Naive thymus-derived CD4-positive, alpha-beta T cell (primary cell): ENCODE measurements at regions not wholly inside any gene's neighbourhood (a gene's known extent, or its start where the extent isn't known, plus 50 kb on each side); places are given as distances from the start of the nearest gene placed in this dataset.

Source experiments
- ATAC-seq: fragments of 150-1000 bp; cut with Tn5 transposase; 2 replicates; pipeline ENCODE4 v1.10.0; 2021; ENCODE audit warnings: mild to moderate bottlenecking, moderate library complexity
- CTCF ChIA-PET: fragments of 350-600 bp; sonication (Branson Sonifier 250); formaldehyde crosslinking; loops from one replicate; lab custom pipeline; 2021; ENCODE audit warnings: antibody characterized with exemption; lab: Charles Lee
- POLR2A ChIA-PET: fragments of 350-600 bp; sonication (Branson Sonifier 250); formaldehyde crosslinking; loops from one replicate; lab custom pipeline; 2021; ENCODE audit warnings: antibody characterized with exemption, inconsistent platforms; lab: Charles Lee
- DNase-seq, 9 donors: peaks; one replicate each; pipeline versions ENCODE4 v3.0.0 to v3.0.0-alpha.2; 2020 to 2022; ENCODE audit warnings: mixed read lengths in 1 of 9
- H3K27ac ChIP-seq: one replicate; pipeline ENCODE4 v1.7.0; 2013; ENCODE audit warnings: mild to moderate bottlenecking, low read depth, low read length, moderate library complexity
- H3K27me3 ChIP-seq, 2 donors: one replicate each; pipeline ENCODE4 v1.7.0; 2013; ENCODE audit warnings: low read length in 2 of 2, mild to moderate bottlenecking in 2 of 2, moderate library complexity in 2 of 2; ENCODE audit not compliant: control insufficient read depth in 2 of 2, insufficient read depth in 2 of 2
- H3K36me3 ChIP-seq, 3 experiments: 1 replicate in 2 of 3; 2 replicates in 1 of 3; pipeline ENCODE4 v1.7.0; 2013; ENCODE audit warnings: low read length in 3 of 3, mild to moderate bottlenecking in 3 of 3, moderate library complexity in 1 of 3; ENCODE audit not compliant: insufficient read depth in 3 of 3, control insufficient read depth in 2 of 3
- H3K4me1 ChIP-seq, 2 donors: one replicate each; pipeline ENCODE4 v1.7.0; 2013; ENCODE audit warnings: low read length in 2 of 2, mild to moderate bottlenecking in 2 of 2, moderate library complexity in 1 of 2; ENCODE audit not compliant: control insufficient read depth in 2 of 2, insufficient read depth in 2 of 2
- H3K4me3 ChIP-seq: 2 replicates; pipeline ENCODE4 v1.7.0; 2013; ENCODE audit warnings: mild to moderate bottlenecking, low read length
- H3K9me3 ChIP-seq, 3 experiments: 1 replicate in 2 of 3; 2 replicates in 1 of 3; pipeline ENCODE4 v1.7.0; 2013; ENCODE audit warnings: low read length in 3 of 3; ENCODE audit not compliant: control insufficient read depth in 2 of 3
- H3K27ac Mint-ChIP-seq, 9 donors: one replicate each; pipeline ENCODE4 v1.8.0; 2020 to 2022; ENCODE audit warnings: mixed read lengths in 9 of 9, mild to moderate bottlenecking in 8 of 9, moderate library complexity in 5 of 9, inconsistent platforms in 2 of 9
- H3K27me3 Mint-ChIP-seq, 5 donors: one replicate each; pipeline ENCODE4 v1.8.0; 2021 to 2022; ENCODE audit warnings: mixed read lengths in 5 of 5, mild to moderate bottlenecking in 1 of 5
- H3K36me3 Mint-ChIP-seq, 5 donors: one replicate each; pipeline ENCODE4 v1.8.0; 2020 to 2022; ENCODE audit warnings: mixed read lengths in 5 of 5, mild to moderate bottlenecking in 3 of 5, inconsistent platforms in 1 of 5
- H3K4me1 Mint-ChIP-seq, 7 donors: one replicate each; pipeline ENCODE4 v1.8.0; 2020 to 2022; ENCODE audit warnings: mixed read lengths in 7 of 7, mild to moderate bottlenecking in 3 of 7, inconsistent platforms in 1 of 7
- H3K4me3 Mint-ChIP-seq, 10 donors: one replicate each; pipeline ENCODE4 v1.8.0; 2020 to 2022; ENCODE audit warnings: mild to moderate bottlenecking in 10 of 10, mixed read lengths in 10 of 10, moderate library complexity in 6 of 10, inconsistent platforms in 2 of 10
- H3K9me3 Mint-ChIP-seq, 11 donors: one replicate each; pipeline ENCODE4 v1.8.0; 2020 to 2022; ENCODE audit warnings: mixed read lengths in 11 of 11, mild to moderate bottlenecking in 4 of 11, inconsistent platforms in 1 of 11, moderate library complexity in 1 of 11
- intact Hi-C, 2 donors: fragments of 100-400 bp; cut with micrococcal nuclease; formaldehyde crosslinking; loops; one replicate each; pipeline ENCODE4 v1.15.1; 2023

- Histone ChIP-seq H3K9me3 (no peaks in the 10 kb centered on the region), H3K4me1 (no peaks in the 10 kb centered on the region), H3K4me3 (no peak overlapping the region), H3K27ac (no peak overlapping the region), H3K36me3 (no peaks in the 10 kb centered on the region), H3K27me3 (no peaks in the 10 kb centered on the region)
- H3K27ac Mint-ChIP-seq: no peak overlapping the region
- no peak overlapping the region for H3K4me3 Mint-ChIP-seq
- DNase-seq (no peak), ATAC-seq (no peak)
- peaks cover 0 to 4% (median 0%) of the 10 kb centered on the region in 11 donors for H3K9me3 Mint-ChIP-seq
- no peaks in the 10 kb centered on the region for H3K36me3 Mint-ChIP-seq
- POLR2A ChIA-PET: no interaction called here
- CTCF ChIA-PET: no interaction called here
- H3K4me1 Mint-ChIP-seq: peaks cover 0 to 2% (median 0%) of the 10 kb centered on the region in 7 donors
- no peaks in the 10 kb centered on the region for H3K27me3 Mint-ChIP-seq
- intact Hi-C loops: no loop called here
Observed at GRCh38 chr18:56172527-56172926, 465.9 kb downstream of the TXNL1 start.

GRCh38 chr18:56171848-56172247 lies 466.5 kb downstream of the TXNL1 start:
- Mint-ChIP-seq H3K4me3 (no peak overlapping the region), H3K9me3 (peaks cover 0 to 4% (median 0%) of the 10 kb centered on the region in 11 donors), H3K4me1 (peaks cover 0 to 2% (median 0%) of the 10 kb centered on the region in 7 donors), H3K36me3 (no peaks in the 10 kb centered on the region), H3K27ac (no peak overlapping the region), H3K27me3 (no peaks in the 10 kb centered on the region)
- Histone ChIP-seq H3K36me3 (no peaks in the 10 kb centered on the region), H3K4me3 (no peak overlapping the region), H3K27me3 (no peaks in the 10 kb centered on the region), H3K27ac (no peak overlapping the region), H3K4me1 (no peaks in the 10 kb centered on the region), H3K9me3 (no peaks in the 10 kb centered on the region)
- ATAC-seq (no peak), DNase-seq (no peak)
- CTCF ChIA-PET: no interaction called here
- intact Hi-C loops: no loop called here
- POLR2A ChIA-PET: no interaction called here

DNA sequence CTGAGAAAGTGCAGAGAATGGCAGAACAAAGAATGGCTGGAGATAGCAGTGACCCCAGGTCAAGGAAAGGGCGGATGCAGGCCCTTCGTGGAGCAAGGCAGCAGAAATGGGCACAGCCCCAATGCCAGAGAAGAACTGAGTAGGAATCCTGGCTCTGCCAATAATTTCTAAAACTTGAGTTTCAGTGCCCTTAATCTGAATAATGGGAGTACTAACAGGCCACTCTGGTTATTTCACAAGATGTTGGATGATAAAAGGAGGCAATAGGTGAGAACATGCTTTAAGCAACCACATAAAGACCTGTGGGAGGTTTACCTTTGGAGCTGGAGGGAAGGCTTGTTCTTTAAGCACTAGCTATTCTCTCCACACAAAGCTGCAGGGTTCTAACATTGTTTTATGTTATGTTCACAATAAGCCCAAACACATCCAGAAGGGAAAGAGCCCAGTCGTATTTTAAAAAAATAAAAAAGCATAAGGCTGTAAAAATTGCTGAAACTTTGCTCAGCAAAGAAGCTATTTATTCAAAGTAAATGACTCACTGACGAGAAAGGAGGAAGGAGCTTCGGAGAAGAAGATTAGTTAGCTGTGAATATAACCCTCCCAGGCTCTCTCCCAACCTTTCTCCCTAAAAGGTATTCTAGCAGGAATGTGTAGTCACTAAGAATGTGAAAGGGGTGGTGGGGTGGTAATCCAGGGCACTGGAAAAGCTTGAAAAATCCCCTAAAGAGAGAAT lies 470.2 kb downstream of the TXNL1 start:
- CTCF ChIA-PET: no interaction called here
- no peaks in the 10 kb centered on the region for H3K27me3 Mint-ChIP-seq
- Histone ChIP-seq H3K27ac (no peak overlapping the region), H3K36me3 (no peaks in the 10 kb centered on the region), H3K4me3 (no peak overlapping the region), H3K4me1 (no peaks in the 10 kb centered on the region), H3K9me3 (no peaks in the 10 kb centered on the region), H3K27me3 (no peaks in the 10 kb centered on the region)
- DNase-seq: no peak
- peaks cover 0 to 4% (median 0%) of the 10 kb centered on the region in 11 donors for H3K9me3 Mint-ChIP-seq
- intact Hi-C loops: no loop called here
- no peak for ATAC-seq
- H3K4me1 Mint-ChIP-seq: peaks cover 0 to 2% (median 0%) of the 10 kb centered on the region in 7 donors
- no peak overlapping the region for H3K27ac Mint-ChIP-seq
- no peak overlapping the region for H3K4me3 Mint-ChIP-seq
- H3K36me3 Mint-ChIP-seq: no peaks in the 10 kb centered on the region
- POLR2A ChIA-PET: no interaction called here

DNA sequence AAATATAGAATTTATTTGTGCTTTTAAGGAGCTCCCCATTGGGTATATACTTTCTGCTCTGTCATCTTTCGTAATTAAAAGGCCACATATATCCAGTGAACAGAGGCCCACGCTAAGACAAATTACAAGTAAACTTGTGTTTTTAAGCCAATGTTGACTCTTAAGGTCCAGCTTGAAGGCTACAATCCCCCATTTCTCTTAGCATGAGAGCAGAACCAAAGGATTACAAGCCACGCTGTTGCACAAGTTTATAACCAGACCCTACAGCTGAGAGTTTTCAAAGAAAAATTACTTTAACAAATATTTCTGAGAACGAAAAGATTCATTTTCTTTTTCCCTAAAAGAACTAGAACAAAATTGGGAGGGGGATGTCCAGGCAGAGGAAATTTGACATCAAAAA lies 471.0 kb downstream of the TXNL1 start:
- no peaks in the 10 kb centered on the region for H3K36me3 ChIP-seq
- H3K36me3 Mint-ChIP-seq: no peaks in the 10 kb centered on the region
- H3K4me1 ChIP-seq: no peaks in the 10 kb centered on the region
- no peak for ATAC-seq
- ChIA-PET CTCF (no interaction called here), POLR2A (no interaction called here)
- no peaks in the 10 kb centered on the region for H3K27me3 Mint-ChIP-seq
- peaks cover 0 to 2% (median 0%) of the 10 kb centered on the region in 7 donors for H3K4me1 Mint-ChIP-seq
- intact Hi-C loops: no loop called here
- no peak overlapping the region for H3K27ac Mint-ChIP-seq
- no peaks in the 10 kb centered on the region for H3K27me3 ChIP-seq
- H3K9me3 Mint-ChIP-seq: peaks cover 0 to 4% (median 0%) of the 10 kb centered on the region in 11 donors
- no peak overlapping the region for H3K4me3 ChIP-seq
- H3K27ac ChIP-seq: no peak overlapping the region
- DNase-seq: no peak
- no peak overlapping the region for H3K4me3 Mint-ChIP-seq
- H3K9me3 ChIP-seq: no peaks in the 10 kb centered on the region

GRCh38 chr18:56166914-56167313 lies 471.5 kb downstream of the TXNL1 start:
- H3K9me3 ChIP-seq: no peaks in the 10 kb centered on the region
- no peaks in the 10 kb centered on the region for H3K27me3 Mint-ChIP-seq

GRCh38 chr18:56165601-56166355 lies 472.6 kb downstream of the TXNL1 start:
- no peaks in the 10 kb centered on the region for H3K9me3 ChIP-seq
- DNase-seq (no peak), ATAC-seq (no peak)
- ChIA-PET CTCF (no interaction called here), POLR2A (no interaction called here)
- H3K36me3 ChIP-seq: no peaks in the 10 kb centered on the region
- H3K36me3 Mint-ChIP-seq: no peaks in the 10 kb centered on the region
- peaks cover 0 to 2% (median 0%) of the 10 kb centered on the region in 7 donors for H3K4me1 Mint-ChIP-seq
- H3K9me3 Mint-ChIP-seq: peaks cover 0 to 4% (median 0%) of the 10 kb centered on the region in 11 donors
- intact Hi-C loops: no loop called here
- H3K27me3 ChIP-seq: no peaks in the 10 kb centered on the region
- H3K27me3 Mint-ChIP-seq: no peaks in the 10 kb centered on the region
- no peak overlapping the region for H3K27ac Mint-ChIP-seq
- no peak overlapping the region for H3K4me3 ChIP-seq
- no peak overlapping the region for H3K4me3 Mint-ChIP-seq
- no peak overlapping the region for H3K27ac ChIP-seq
- no peaks in the 10 kb centered on the region for H3K4me1 ChIP-seq

More at GRCh38 chr18:56166914-56167313, 471.5 kb downstream of the TXNL1 start:
- POLR2A ChIA-PET: no interaction called here
- ATAC-seq (no peak), DNase-seq (no peak)
- no peaks in the 10 kb centered on the region for H3K27me3 ChIP-seq
- no peak overlapping the region for H3K27ac ChIP-seq
- no peaks in the 10 kb centered on the region for H3K4me1 ChIP-seq
- peaks cover 0 to 2% (median 0%) of the 10 kb centered on the region in 7 donors for H3K4me1 Mint-ChIP-seq
- peaks cover 0 to 4% (median 0%) of the 10 kb centered on the region in 11 donors for H3K9me3 Mint-ChIP-seq
- no peak overlapping the region for H3K4me3 Mint-ChIP-seq
- H3K27ac Mint-ChIP-seq: no peak overlapping the region
- no peaks in the 10 kb centered on the region for H3K36me3 Mint-ChIP-seq
- H3K4me3 ChIP-seq: no peak overlapping the region
- intact Hi-C loops: no loop called here
- CTCF ChIA-PET: no interaction called here
- no peaks in the 10 kb centered on the region for H3K36me3 ChIP-seq
